GM12872 (cell line): ENCODE measurements at regions not wholly inside any gene's neighbourhood (a gene's known extent, or its start where the extent isn't known, plus 50 kb on each side); places are given as distances from the start of the nearest gene placed in this dataset.

Source experiments
- CTCF ChIP-seq: IDR thresholded peaks from 3 replicates; pipeline ENCODE4 v1.5.1; 2011; ENCODE audit warnings: low read depth, mild to moderate bottlenecking, low read length, moderate library complexity; ENCODE audit not compliant: insufficient read depth

GRCh38 chr16:35565626-35566025 is 2106.2 kb downstream of the TP53TG3F start:
- no peak for TF ChIP-seq CTCF

- no peak for TF ChIP-seq CTCF
Measured at GRCh38 chr16:35569413-35569812, 2110.0 kb downstream of the TP53TG3F start.

GRCh38 chr16:35570946-35571345 is 2111.5 kb downstream of the TP53TG3F start:
- no peak for TF ChIP-seq CTCF

- no peak for TF ChIP-seq CTCF
Measured at GRCh38 chr16:35572186-35572585, 2112.8 kb downstream of the TP53TG3F start.

GRCh38 chr16:35573407-35573806 is 2114.0 kb downstream of the TP53TG3F start:
- no peak for TF ChIP-seq CTCF

- TF ChIP-seq CTCF, result no peak
Measured at GRCh38 chr16:35574011-35574410, 2114.6 kb downstream of the TP53TG3F start.

GRCh38 chr16:35574454-35575431 is 2115.3 kb downstream of the TP53TG3F start:
- TF ChIP-seq CTCF, result no peak
